HK-2 (cell line): ENCODE measurements at regions not wholly inside any gene's neighbourhood (a gene's known extent, or its start where the extent isn't known, plus 50 kb on each side); places are given as distances from the start of the nearest gene placed in this dataset.

Experiments
- DNase-seq: peaks from one replicate; pipeline ENCODE4 v3.0.0-alpha.2; 2018; ENCODE audit not compliant: unreplicated experiment

GRCh38 chr3:56864918-56865524 lies 63.3 kb upstream of the ARHGEF3 start:
- DNase-seq, result no peak

DNA sequence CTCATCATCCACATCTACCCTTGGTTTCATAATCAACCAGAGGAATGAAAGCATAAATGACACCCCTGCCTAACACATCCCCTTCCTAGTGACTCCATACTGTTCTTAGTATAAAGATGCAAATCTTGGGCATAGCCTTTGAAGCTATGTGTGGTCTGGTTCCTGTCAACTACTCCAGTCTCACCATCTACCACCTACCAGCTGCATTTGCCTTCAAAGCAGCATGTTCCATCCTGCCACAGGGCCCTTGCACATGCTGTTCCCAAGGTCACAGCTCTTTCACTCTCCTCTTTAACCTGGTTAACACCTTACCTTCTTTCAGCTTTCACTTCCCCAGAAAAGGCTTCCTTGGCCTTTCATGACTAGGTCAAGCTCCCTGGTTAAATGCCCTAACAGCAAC lies 62.3 kb upstream of the ARHGEF3 start:
- DNase-seq, result no peak

GRCh38 chr3:56862352-56863062 lies 60.8 kb upstream of the ARHGEF3 start:
- no peak for DNase-seq

- DNase-seq, result no peak
Measured at GRCh38 chr3:56861511-56861910, 59.8 kb upstream of the ARHGEF3 start.

DNA sequence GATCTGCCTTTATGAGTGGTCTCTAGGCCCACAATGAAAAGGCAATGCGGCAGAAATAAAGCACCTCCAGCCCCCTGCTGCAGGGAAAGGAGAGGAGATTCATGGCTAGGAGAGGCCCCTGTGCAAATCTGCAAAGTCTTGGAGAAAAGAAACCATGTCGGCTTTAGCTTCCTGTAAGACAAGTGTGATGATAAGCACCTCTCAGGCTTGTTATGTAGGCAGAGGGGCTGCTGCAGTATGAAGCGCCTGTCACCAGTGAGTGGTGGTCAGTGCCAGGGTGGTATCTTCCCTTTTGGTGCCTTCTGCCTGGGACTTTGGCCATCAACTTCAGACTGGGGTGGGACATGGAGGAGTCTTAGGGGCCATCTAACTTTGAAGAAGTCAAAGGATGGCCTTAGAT lies 59.2 kb upstream of the ARHGEF3 start:
- DNase-seq, result no peak

DNA sequence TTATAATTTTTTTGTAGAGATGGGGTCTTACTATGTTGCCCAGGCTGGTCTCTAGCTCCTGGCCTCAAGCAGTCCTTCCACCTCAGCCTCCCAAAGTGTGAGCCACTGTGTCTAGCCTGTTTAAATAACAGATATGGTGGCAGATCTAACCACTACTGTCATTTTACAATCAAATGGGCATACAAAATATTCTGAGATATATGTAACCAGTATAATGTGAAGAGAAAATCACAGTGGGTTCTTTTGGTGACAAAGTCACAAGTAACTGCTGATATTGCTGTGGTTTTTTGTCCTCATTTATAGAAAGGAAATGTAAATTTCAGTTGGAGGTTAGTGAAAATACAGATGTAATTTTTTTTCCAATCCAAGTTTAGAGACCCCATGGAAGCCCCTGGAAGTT lies 58.6 kb upstream of the ARHGEF3 start:
- DNase-seq, result no peak

DNA sequence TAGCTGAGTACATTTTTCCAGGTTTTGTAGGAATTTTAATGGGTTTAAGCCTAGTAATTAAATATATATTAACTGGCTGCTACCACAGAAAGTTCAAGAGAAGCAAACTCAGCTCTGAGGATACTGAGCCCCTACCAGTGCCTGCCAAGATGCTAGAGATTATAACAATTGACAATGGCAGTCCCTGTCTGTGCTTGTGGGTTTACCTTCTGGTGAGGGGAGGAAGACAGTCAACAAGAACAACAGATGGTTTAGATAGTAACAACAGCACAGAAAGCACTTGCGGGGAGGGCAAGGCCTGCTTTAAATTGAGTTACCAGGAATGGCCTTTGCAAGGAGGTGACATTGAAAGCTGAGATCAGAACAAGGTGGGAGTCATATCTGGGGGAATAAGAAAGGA lies 56.6 kb upstream of the ARHGEF3 start:
- DNase-seq, result no peak

DNA sequence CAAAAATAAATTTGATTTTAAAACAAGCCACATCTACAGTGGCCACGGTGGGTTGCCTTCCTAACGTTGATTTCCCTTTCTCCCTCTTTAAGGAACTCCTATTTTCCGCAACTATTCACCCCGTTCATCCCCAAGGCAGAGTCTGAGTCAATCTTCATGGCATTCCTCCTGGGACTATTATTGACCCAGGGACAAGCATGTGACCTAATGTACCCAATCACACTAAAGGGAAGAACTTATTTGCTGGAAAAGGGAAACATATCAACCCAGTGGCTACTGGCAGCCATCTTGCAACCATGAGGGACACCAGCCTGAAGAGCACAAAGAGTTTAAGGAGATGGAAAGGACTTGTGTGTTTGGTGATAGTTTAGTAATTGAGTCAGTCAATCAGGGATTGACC lies 55.4 kb upstream of the ARHGEF3 start:
- DNase-seq, result no peak

- no peak for DNase-seq
Measured at GRCh38 chr3:56856752-56857151, 55.0 kb upstream of the ARHGEF3 start.

DNA sequence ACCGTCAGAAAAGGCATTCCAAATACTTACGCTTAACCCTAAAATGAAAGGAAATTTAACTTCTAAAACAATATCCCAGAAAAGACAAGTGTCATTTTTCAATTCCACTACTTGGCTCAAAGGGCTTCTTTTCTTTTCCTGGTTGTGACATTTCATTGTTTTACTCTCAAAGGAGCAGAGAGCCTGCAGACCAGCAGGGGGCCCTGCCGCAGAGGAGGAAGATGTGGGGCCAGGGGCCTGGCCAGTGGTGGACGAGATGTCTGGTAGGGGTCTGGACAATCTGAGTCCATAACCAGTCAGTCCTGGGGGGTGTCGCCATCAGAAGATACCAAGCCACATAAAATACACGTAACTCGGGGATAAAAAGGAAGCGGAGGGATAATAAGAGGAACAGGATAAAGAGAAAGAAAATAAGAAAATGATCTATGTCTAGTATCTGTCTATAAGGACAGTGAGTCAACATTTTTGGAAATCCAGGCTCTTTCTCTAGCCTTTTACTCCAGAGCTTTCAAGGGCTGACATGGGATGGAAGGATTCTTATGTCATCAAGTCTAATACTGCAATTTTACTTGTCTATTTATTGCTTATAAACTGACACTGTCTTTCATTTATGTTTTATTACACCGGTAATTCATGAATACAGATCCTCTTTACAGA lies 54.2 kb upstream of the ARHGEF3 start:
- no peak for DNase-seq

- no peak for DNase-seq
Measured at GRCh38 chr3:56854856-56855611, 53.3 kb upstream of the ARHGEF3 start.

- DNase-seq, result no peak
Measured at GRCh38 chr3:56851966-56852884, 50.5 kb upstream of the ARHGEF3 start.
